Lower lobe of right lung (tissue), 2 donors: ENCODE measurements at regions not wholly inside any gene's neighbourhood (a gene's known extent, or its start where the extent isn't known, plus 50 kb on each side); places are given as distances from the start of the nearest gene placed in this dataset.

Experiments used
- ATAC-seq, 2 donors: fragments of 200-7000 bp; cut with Tn5 transposase; one replicate each; pipeline ENCODE4 v1.9.1; 2020 to 2022; ENCODE audit warnings: mild to moderate bottlenecking in 2 of 2, moderate library complexity in 2 of 2
- DNase-seq: peaks from one replicate; pipeline ENCODE4 v3.0.0-alpha.2; 2020
- H3K27ac ChIP-seq: fragments of 200-600 bp; one replicate; pipeline ENCODE4 v1.8.0; 2022
- H3K27me3 ChIP-seq: fragments of 200-600 bp; one replicate; pipeline ENCODE4 v1.8.0; 2022; ENCODE audit warnings: low read depth
- H3K36me3 ChIP-seq: fragments of 200-600 bp; one replicate; pipeline ENCODE4 v1.8.0; 2022; ENCODE audit warnings: mild to moderate bottlenecking
- H3K4me1 ChIP-seq: fragments of 200-600 bp; one replicate; pipeline ENCODE4 v1.8.0; 2022
- H3K4me3 ChIP-seq: fragments of 200-600 bp; one replicate; pipeline ENCODE4 v1.8.0; 2022; ENCODE audit warnings: mild to moderate bottlenecking
- H3K9me3 ChIP-seq: fragments of 200-600 bp; one replicate; pipeline ENCODE4 v1.8.0; 2022
- CTCF ChIP-seq: fragments of 200-600 bp; IDR thresholded peaks from one replicate; pipeline ENCODE4 v1.8.0; 2022; ENCODE audit warnings: antibody characterized with exemption, mild to moderate bottlenecking
- intact Hi-C: fragments of 100-400 bp; cut with DNase I; formaldehyde crosslinking; loops from one replicate; pipeline ENCODE4 v1.11.0; 2022
- donor health status: DM: no; HTN: yes; CAD: no; lungs with severe emphysema.

- ATAC-seq, result no peak
- Histone ChIP-seq H3K27ac (no peak overlapping the region), H3K36me3 (no peaks in the 10 kb centered on the region), H3K4me3 (no peak overlapping the region), H3K4me1 (peaks cover 6% of the 10 kb centered on the region), H3K9me3 (no peaks in the 10 kb centered on the region), H3K27me3 (no peaks in the 10 kb centered on the region)
- no peak for TF ChIP-seq CTCF
- intact Hi-C loops, result no loop called here
- no peak for DNase-seq
Measured at GRCh38 chr11:69366591-69366990, 72.6 kb downstream of the MYEOV start.

DNA sequence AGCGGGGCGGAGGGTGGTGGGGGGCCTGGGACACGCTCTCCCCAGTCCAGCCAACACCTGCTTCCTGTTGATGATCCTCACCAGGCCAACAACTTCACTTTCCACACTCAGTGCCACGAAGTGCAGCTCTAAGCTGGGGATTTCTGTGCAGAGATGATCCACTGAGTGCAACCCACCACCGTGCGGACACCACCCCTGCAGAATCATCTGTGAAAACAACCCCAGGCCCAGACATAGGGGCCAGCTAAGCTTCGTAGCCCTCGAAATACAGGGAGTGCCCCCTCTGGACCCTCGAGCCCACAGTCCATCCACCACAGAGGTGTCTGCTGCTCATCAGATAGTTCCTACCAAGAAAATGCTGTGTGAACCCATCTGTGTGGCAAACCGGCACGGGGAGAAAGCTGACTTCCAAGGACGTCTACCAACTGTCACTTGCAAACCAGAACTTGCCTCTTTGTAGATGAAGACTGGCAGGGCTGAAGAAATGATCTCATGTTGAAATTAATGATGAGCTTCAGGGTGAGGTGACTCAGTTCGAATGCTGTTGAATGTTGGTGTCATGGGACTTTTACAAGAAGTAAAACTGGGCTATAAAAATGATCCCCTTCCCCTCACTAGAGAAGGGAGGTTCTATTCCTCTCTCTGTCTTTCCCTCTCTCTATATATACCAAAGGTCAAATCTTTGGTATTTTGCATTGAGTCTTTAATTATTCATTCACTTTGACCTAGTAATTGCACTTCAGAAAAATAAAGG is 73.4 kb downstream of the MYEOV start:
- intact Hi-C loops, result no loop called here
- no peak for TF ChIP-seq CTCF
- Histone ChIP-seq H3K27ac (no peak overlapping the region), H3K4me3 (no peak overlapping the region), H3K4me1 (peaks cover 6% of the 10 kb centered on the region), H3K27me3 (no peaks in the 10 kb centered on the region), H3K36me3 (no peaks in the 10 kb centered on the region), H3K9me3 (no peaks in the 10 kb centered on the region)
- DNase-seq, result no peak
- ATAC-seq, result peak in 1 of 2 donors; percentile 18

DNA sequence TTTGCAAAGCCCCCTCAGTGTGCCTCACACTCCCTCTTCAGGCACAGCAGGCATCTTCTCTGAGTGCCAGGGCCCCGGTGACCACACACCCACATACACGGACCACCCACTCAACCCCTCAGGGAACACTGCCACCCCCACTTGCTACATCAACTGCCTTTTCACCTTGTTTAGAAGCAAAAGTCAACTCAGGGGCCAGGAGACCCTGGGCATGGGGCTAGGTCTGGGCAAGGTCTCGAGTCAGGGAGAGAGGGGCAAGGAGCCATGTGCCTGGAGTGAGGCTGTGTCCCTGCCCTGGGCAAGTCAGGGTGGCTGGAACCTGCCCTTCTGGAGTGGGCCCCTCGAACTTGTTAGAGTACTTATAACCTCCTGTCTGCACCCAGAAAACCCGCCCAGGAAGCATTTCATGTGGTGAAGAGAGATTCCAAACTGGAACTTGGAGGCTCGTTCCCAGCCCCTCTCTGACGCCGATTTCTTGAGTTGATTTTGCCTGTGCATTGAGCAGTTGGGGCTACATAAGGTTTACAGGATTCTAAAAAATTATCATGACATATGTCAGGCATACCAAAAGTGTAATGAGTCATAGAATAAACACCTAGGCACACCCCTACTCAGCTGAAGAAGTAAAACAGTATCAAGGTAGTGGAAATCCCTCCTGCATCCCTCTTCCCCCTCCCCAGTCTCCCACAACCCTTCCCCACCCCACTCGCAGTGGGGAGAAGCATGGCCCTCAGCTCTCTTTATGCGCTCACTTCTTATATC is 74.3 kb downstream of the MYEOV start:
- Histone ChIP-seq H3K4me1 (peaks cover 6% of the 10 kb centered on the region), H3K27ac (no peak overlapping the region), H3K36me3 (no peaks in the 10 kb centered on the region), H3K4me3 (no peak overlapping the region), H3K27me3 (no peaks in the 10 kb centered on the region), H3K9me3 (no peaks in the 10 kb centered on the region)
- intact Hi-C loops, result no loop called here
- ATAC-seq, result peak; percentile 56 to 57
- no peak for DNase-seq
- no peak for TF ChIP-seq CTCF

DNA sequence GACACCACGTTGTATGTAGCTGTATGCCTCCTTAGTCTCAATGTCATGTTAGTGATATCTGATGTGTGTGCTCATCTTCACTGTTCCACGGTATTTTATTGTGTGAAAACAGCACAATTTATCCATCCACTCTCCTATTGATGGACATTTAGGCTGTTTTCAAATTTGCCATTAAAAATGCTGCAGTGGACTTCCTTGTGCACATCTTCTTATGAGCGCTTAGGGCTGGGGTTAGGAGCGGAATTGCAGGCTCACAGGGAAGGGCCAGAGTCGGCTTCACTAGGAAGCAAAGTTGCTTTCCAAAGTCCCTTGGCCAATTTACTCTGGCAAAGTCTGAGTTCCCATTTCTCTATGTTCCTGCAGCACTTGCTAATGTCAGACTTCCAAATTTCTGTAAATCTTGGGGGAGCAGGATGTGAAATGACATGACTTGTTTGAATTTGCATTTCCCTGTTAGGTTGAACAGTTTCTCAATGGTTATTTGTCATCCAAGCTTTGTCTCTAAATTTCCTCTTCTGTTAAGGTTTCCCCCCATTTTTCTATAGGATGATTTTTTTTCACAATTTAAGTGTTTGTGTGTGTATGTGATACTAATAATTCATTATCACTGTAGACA is 75.4 kb downstream of the MYEOV start:
- Histone ChIP-seq H3K9me3 (no peaks in the 10 kb centered on the region), H3K27ac (no peak overlapping the region), H3K36me3 (no peaks in the 10 kb centered on the region), H3K4me3 (no peak overlapping the region), H3K27me3 (no peaks in the 10 kb centered on the region), H3K4me1 (peaks cover 5% of the 10 kb centered on the region)
- DNase-seq (no peak), ATAC-seq (no peak)
- intact Hi-C loops, result no loop called here
- no peak for TF ChIP-seq CTCF

DNA sequence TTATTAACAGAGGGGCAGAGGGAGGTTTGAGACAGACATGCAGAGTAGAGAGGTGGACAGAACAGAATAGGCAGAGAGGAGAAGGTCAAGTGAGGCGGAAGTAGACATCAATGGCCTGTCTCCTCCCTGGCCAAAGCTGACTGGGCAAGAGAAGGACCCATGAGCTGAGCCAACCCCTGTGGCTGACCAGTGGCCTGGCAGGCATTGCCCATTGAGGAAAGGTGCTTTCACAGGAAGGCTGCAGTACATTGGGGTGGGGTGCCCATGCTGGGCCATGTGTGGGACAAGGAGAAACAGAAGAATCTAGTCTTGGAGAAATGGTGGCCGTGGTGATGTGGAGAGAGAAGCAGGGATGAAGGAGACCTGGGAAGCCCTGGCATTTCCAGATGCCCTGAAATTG is 76.0 kb downstream of the MYEOV start:
- H3K9me3 ChIP-seq, result no peaks in the 10 kb centered on the region
- H3K27ac ChIP-seq, result no peak overlapping the region
- H3K4me1 ChIP-seq, result no peaks in the 10 kb centered on the region
- H3K36me3 ChIP-seq, result no peaks in the 10 kb centered on the region
- no peaks in the 10 kb centered on the region for H3K27me3 ChIP-seq
- no peak overlapping the region for H3K4me3 ChIP-seq
- no peak for DNase-seq
- ATAC-seq, result no peak
- no peak for TF ChIP-seq CTCF
- intact Hi-C loops, result no loop called here
